ENCODE measurements at regions not wholly inside any gene's neighbourhood (a gene's known extent, or its start where the extent isn't known, plus 50 kb on each side); places are given as distances from the start of the nearest gene placed in this dataset.

DNA sequence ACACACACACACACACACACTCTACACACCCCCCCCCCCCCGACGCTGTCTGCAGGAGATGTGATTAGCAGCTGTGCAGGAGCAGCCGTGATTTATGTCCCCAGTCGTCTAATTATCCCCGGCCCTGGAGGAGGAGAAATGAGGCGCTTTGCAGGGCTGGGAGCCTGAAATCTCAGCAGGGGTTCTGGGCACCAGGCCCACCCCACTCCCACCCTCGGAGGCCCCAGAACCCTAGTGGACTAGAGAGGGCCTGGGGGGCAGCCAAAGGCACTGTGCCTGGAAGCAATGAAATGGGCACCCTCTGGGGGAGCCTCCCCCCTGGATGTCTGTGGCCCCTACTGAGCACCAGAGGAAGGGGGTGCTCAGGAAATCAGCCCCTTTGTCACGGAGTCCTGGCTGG, 134.2 kb upstream of the CIBAR2 start:
- intact Hi-C loops (cut with DNase I): no loop called here
- no peak for DNase-seq (ENCODE audit: low spot score)
- no peak for ATAC-seq

DNA sequence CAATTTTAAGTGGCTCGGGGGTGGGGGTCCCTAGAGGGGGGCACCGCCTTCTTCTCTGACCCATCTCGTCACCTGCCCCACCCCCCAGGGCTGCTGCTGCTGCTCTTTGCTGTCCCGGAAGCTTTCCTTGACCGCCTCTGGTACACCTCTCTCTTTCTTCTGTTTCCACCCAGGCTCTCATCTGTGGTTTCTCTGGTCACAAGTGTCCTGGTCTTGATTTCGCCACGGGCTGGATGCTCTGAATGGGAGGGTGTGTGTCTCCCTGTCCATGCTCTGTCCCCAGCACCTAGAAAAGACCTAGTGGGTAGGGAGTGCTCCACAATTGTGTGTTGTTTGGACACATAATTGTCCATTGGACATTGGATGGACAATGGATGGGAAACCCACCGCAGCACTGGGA, 134.7 kb upstream of the CIBAR2 start:
- ATAC-seq: no peak
- intact Hi-C loops (cut with DNase I): no loop called here

GRCh38 chr16:85248342-85248741, 136.1 kb upstream of the CIBAR2 start:
- ATAC-seq (no peak), DNase-seq (ENCODE audit: low spot score) (no peak)
- intact Hi-C loops (cut with DNase I): no loop called here

More for the DNA sequence above, 134.7 kb upstream of the CIBAR2 start:
- DNase-seq (ENCODE audit: low spot score): no peak

DNA sequence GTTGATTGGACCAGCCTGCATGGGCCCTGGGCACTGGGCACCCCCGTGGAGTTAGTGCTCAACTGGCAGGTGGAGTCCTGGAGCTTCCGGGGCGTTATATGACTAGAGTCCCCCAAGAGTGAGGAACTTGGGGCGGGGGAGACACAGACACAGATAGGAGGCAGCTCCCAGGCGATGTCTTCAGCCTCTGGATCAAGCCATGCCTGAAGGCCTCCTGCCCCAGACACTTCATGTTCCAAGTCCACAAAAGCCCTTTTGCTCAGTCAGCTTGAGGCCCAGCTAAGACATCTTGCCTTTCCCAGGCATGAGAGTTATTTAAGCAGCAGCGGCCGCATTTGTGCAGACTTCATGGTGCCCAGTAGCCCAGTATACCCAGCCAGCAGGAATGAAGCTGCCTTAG, 136.6 kb upstream of the CIBAR2 start:
- DNase-seq (ENCODE audit: low spot score) (no peak), ATAC-seq (no peak)
- intact Hi-C loops (cut with DNase I): no loop called here

DNA sequence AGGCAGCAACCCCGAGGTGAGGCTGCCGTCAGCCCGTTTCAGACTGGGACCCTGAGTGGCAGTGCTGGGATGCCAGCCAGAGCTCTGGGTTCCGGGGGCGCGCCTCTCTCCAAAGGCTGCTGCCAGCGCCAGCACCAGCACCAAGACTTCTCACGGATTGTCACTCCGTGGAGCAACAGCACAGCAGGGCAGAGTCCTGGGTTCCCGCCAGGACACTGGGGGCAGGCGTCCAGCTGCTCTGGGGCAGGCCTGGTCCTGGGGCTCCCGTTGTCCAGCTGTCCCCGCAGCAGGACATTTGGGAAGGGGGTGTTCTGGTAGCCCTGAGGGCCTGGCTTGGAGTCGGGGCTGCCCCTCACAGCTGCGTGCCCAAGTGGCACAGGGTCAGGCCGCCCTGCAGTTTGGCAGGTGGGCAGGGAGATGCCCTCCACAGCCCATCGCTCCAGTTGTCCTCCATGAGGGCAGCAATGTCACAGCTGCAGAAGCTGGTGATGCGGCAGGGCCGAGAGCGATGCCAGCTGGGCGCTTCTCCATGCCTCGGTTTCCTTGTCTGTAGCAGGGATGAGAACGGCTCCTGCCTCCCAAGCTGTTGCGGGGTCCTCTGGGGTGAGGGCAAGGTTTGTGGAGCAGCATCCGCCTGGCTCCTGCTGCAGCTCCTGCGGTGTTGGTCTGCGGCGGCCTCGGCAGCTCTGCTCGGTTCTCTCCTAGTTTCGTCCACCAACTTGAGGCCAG, 137.3 kb upstream of the CIBAR2 start:
- no peak for DNase-seq (ENCODE audit: low spot score)

GRCh38 chr16:85250147-85250463, 137.8 kb upstream of the CIBAR2 start:
- intact Hi-C loops (cut with DNase I): no loop called here

More for the DNA sequence above, 137.3 kb upstream of the CIBAR2 start:
- intact Hi-C loops (cut with DNase I): no loop called here
- ATAC-seq: no peak

DNA sequence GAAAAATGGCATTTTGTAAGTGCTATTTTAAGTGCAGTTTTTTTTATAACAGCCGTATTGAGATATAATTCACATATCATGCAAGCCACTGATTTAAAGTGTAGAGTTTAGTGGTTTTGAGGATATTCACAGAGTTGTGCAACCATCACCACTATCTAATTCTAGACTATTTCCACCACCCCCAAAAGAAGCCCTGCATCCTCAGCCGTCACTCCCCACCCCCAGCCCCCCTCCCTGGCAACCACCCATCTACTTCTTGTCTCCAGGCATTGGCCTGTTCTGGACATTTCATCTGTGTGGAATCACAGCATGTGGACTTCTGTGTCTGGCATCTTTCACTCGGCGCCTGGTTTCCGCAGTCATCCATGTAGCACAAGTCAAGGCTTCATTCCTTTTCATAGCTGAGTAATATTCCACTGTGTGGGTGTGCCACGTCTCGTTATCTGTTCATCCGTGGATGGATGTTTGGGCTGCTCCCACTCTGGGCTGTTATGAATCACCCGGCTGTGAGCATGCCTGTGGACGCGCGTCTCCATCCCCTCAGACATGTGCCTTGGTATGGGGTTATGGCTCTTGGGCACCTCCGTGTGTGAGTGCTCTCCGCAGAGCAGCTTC, 138.4 kb upstream of the CIBAR2 start:
- intact Hi-C loops (cut with DNase I): no loop called here
- ATAC-seq (no peak), DNase-seq (ENCODE audit: low spot score) (no peak)

More at GRCh38 chr16:85250147-85250463, 137.8 kb upstream of the CIBAR2 start:
- ATAC-seq (no peak), DNase-seq (ENCODE audit: low spot score) (no peak)

DNA sequence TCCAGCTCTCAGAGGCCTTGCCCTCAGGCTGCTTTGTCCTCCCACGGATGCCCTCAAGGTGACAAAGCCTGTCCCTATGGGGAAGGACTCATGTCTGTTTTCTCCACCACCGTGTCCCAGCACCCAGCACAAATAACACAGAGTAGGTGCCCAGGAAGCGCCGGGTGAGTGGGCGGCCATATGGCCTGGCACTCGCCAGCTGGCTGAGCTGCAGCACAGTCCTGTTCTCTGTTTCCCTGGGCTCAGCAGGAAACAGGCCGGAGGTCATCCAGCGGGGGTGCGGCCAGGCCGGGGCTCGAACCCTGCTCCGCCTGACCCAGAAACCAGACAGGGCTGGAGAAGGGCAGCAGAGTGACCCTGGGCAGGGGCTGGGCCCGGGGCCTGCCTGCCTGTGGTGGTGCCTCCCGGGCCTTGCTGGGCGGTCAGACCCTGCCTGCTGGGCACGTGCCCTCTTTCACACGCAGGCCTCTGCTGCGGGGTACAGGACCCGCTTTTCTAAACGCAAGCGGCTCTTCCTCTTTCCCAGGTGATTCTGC, 139.0 kb upstream of the CIBAR2 start:
- DNase-seq (ENCODE audit: low spot score) (no peak), ATAC-seq (no peak)
- intact Hi-C loops (cut with DNase I): no loop called here

- intact Hi-C loops (cut with DNase I): no loop called here
- ATAC-seq: no peak
Measured at GRCh38 chr16:85252014-85252413, 139.7 kb upstream of the CIBAR2 start.

DNA sequence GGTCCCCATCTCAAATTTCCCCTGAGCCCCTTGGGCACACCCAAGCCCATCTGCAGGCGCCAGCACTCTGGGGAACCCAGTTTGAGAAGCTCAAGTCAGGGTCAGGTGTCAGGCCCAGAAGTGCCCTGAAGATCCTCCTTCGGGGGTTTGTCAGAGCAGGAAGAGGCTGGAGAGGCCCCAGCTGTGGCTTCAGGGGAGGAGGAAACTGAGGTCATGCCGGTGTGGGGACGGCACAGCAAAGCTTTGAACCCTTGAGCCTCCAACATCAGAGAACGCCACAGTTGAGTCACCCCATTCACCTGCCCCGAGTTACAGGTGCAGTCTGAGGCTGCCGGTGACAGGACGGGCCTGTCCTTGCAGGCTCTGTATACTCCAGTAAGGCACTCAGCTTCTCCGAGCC, 140.2 kb upstream of the CIBAR2 start:
- intact Hi-C loops (cut with DNase I): no loop called here
- ATAC-seq (no peak), DNase-seq (ENCODE audit: low spot score) (no peak)

More at GRCh38 chr16:85252014-85252413, 139.7 kb upstream of the CIBAR2 start:
- DNase-seq (ENCODE audit: low spot score): no peak

- DNase-seq (ENCODE audit: low spot score) (peak; percentile 82), ATAC-seq (peak; percentile 81)
- intact Hi-C loops (cut with DNase I): no loop called here
Measured at GRCh38 chr16:85253084-85253941, 141.0 kb upstream of the CIBAR2 start.

GRCh38 chr16:85254051-85254450, 141.8 kb upstream of the CIBAR2 start:
- ATAC-seq: no peak
- intact Hi-C loops (cut with DNase I): no loop called here
- DNase-seq (ENCODE audit: low spot score): no peak

DNA sequence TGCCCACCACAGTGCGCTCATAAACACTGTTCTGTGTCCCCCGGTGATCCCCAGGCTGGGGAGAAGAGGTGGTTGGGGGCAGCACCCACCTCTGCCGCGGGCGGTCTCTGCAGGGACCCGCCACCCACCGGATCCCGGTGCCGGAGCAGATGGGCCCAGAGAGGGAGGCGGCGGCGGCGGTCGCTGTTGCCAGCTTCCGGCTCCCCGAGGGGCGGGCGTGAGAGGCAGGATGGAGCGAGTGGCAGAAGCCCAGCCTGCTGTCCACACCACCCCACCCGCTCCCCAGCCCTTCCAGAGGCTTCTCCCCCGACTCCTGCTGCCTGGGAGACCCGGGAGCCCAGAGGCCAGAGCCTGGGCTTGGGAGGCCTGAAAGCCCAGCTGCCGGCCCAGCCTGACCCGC, 142.6 kb upstream of the CIBAR2 start:
- intact Hi-C loops (cut with DNase I): no loop called here
- DNase-seq (ENCODE audit: low spot score): no peak
- no peak for ATAC-seq

DNA sequence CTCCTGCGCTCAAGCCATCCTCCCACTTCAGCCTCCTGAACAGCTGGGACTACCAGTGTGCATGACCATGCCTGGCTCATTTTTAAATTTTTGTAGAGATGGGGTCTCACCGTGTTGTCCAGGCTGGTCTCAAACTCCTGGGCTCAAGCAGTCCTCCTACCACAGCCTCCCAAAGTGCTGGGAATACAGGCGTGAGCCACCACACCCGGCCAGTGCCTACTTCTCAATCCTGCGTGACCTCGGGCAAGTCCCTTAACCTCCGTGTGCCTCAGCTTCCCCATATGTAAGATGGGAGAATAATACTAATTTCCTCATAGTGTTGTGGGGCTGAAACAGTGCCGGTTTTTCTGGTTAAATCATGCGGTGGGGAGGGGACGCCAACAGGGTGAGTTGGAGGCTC, 143.5 kb upstream of the CIBAR2 start:
- intact Hi-C loops (cut with DNase I): no loop called here
- ATAC-seq: no peak
- no peak for DNase-seq (ENCODE audit: low spot score)

- intact Hi-C loops (cut with DNase I): no loop called here
- DNase-seq (ENCODE audit: low spot score) (no peak), ATAC-seq (no peak)
Measured at GRCh38 chr16:85256190-85256739, 144.0 kb upstream of the CIBAR2 start.

DNA sequence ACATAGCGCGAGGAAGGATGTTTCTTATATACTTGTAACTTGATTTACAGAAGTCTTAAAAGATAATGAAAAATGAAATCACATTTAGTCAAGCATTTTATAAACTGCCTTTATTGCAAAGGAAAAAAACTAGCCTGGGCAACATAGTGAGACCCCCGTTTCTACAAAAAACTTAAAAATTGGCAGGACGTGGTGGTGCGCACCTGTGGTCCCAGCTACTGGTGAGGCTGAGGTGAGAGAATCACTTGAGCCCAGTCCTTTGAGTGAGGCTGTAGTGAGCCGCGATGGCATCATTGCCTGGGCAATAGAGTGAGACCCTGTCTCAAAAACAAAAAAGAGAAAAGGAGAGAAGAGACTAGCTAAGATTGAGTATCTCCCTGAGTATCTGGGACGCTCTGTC, 145.2 kb upstream of the CIBAR2 start:
- DNase-seq (ENCODE audit: low spot score) (no peak), ATAC-seq (no peak)
- intact Hi-C loops (cut with DNase I): no loop called here

GRCh38 chr16:85258166-85258565, 145.9 kb upstream of the CIBAR2 start:
- ATAC-seq: no peak
- no peak for DNase-seq (ENCODE audit: low spot score)
- intact Hi-C loops (cut with DNase I): no loop called here

DNA sequence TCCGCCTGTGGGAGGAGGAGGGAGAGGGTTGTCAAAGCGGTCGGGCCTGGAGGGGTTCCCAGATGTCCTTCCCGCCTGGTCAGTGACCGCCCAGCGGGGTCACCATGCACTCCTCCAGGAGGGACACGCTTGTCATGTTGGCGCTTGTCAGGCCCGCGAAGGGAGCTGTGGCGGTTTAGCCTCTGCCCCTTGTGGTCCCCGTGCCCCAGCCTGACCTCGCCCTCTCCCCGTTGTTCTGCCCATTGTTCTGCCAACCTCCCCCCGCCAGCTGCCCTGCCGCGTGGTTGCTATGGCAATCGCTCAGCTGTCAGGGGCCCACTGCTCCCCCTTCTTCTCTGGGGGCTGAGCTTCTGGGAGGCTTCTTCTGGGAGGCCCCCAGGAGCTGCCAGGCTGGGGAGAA, 146.4 kb upstream of the CIBAR2 start:
- intact Hi-C loops (cut with DNase I): no loop called here
- no peak for DNase-seq (ENCODE audit: low spot score)
- no peak for ATAC-seq

GRCh38 chr16:85259115-85259831, 147.0 kb upstream of the CIBAR2 start:
- ATAC-seq: no peak
- intact Hi-C loops (cut with DNase I): no loop called here
- no peak for DNase-seq (ENCODE audit: low spot score)
